ENCODE measurements at regions not wholly inside any gene's neighbourhood (a gene's known extent, or its start where the extent isn't known, plus 50 kb on each side); places are given as distances from the start of the nearest gene placed in this dataset.

GRCh38 chr5:2902186-2902585, 150.7 kb upstream of the IRX2 start:
- no peak for DNase-seq

- no peak for DNase-seq
These were observed 150.0 kb upstream of the IRX2 start for GRCh38 chr5:2901511-2901910.

DNA sequence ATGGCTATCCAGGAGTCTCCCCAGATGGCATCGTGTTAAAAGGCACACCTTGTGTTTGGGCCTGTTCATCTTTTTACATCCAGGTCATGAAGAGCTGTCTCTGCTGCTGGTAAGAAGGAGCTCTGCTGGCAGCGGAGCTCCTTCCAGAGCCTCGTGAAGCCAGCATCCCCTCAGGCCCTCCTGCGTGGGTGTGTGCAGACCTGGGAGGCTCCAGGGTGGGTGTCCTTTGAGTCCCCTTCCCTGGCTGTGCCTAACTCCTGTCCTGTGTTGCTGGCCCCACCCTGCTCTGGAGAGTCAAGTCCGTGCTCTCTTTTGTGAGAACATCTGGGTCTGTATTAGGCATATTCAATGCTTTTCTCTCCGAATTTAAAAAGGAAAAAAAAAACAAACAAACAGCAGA, 149.6 kb upstream of the IRX2 start:
- no peak for DNase-seq

- DNase-seq = no peak
These were observed 148.9 kb upstream of the IRX2 start for GRCh38 chr5:2900360-2900759.

DNA sequence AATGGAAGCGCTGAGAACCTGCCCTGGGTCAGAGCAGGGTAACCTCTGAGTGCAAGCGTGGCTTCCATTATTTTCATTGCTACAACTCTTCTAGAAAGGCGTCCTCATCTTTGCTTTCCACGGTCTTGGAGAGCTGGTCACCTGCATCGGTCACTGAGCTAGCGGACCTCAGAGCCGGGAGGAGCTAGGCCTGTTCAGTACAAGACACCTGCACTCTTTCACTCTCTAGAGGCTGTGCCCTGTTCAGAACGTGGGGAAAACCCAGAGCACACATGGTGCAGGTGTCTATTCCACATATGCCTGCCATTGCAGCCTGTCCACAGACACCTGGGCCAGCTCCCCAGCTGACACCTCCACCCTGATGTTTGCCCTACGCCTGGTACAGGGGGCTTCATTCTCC, 147.8 kb upstream of the IRX2 start:
- no peak for DNase-seq

- no peak for DNase-seq
These were observed 147.2 kb upstream of the IRX2 start for GRCh38 chr5:2898661-2899060.

GRCh38 chr5:2897276-2897961, 145.9 kb upstream of the IRX2 start:
- no peak for DNase-seq

DNA sequence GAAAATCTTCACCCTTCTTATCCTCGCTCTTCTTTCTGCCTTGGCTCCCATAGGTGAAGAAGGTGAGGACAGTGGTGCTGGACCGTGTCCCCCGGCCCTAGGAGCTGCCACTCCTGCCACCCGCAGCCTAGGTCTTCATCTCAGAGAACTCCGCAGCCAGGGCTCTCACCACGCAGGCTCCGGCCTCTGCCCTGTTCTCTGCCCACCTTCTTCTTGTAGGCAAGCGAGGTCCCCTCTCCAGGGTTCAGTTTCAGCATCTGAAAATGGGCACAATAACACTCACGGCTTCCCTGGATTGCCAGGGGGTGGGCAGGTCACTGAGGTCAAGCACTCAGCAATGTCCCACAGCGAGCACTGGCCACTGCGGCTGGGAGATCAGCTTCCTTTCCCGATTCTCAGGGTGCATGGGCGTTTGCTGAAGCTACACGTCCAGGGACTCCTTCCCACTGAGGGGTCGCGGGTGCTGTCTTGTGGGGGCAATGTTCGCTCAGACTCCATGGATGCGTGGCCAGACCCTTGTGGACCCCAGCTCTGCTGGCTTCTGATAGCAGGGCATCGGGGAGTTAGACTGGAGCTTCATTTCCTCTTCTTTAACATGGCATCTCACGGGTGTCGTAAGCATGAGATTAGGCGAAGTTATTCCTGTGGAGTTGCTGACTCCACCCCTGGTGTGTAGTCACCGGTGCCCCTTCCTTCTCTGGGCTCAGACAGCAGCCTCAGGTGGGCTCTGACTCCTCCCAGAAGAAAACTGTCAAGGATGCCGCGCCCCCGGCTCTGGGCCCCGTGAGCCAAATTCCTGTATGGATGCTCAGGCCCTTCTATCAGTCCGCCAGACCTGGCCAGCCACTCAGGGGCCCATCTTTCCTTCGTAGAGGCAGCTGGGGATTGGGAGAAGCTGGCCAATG, 145.1 kb upstream of the IRX2 start:
- DNase-seq = no peak

DNA sequence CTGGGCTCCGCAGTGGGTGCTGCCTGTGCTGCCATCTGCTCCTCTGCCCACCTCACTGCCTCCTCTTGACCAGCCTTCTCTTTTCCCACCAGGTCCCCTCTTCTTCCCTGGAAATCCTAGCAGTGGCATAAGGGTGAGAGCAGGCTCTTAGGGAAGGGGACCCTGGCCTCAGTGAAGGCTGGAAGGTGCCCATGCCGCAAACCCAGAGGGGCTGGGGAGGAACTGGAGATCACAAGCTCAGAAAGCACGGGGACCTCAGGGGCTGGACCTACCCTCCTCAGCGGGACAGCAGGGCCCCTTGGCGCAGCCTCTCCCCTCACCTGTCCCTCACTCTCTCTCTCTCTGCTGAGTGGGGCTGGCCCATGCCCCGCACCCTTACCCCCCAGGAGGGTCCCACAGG, 144.4 kb upstream of the IRX2 start:
- no peak for DNase-seq

GRCh38 chr5:2895196-2895595, 143.7 kb upstream of the IRX2 start:
- no peak for DNase-seq

DNA sequence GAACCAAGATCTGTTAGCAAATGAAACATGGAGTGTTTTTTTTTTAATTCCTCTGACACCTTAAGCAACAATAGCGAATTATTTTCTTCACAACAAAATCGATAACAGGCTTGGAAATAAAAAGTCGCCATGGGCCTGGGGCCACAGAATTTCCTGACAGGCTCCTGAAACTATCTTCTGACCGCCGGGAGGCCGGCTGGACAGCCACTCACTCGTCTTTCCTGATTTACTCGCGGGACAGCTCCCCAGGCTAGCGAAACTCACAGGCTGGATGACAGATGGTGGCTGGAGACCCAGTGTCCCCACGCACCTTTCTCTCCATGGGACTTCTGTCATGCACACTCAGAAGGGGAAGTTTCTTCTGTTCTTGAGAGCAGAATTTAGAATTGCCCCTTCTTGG, 143.3 kb upstream of the IRX2 start:
- DNase-seq = no peak

DNA sequence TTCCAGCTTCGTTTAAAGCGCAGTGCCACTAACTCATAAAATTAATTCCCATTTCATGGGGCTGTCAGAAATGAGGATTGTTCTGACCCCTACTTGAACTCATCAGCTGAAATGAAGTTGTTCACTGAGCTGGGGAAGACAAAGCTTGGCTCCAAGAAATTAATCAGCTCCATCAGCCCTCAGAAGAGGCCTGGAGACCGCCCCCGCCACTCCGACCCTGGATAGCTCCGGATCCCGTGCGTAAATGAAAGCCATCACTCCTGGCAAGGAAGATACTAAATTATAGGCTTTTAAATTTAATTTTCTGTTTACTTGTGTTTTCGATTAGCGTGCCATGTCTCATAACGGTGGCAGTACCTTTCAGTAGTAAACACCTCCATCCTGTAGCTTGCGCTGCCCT, 142.8 kb upstream of the IRX2 start:
- DNase-seq = no peak

GRCh38 chr5:2892466-2893000, 141.1 kb upstream of the IRX2 start:
- DNase-seq = no peak

GRCh38 chr5:2891781-2892180, 140.3 kb upstream of the IRX2 start:
- no peak for DNase-seq

GRCh38 chr5:2890011-2890410, 138.5 kb upstream of the IRX2 start:
- DNase-seq = no peak

DNA sequence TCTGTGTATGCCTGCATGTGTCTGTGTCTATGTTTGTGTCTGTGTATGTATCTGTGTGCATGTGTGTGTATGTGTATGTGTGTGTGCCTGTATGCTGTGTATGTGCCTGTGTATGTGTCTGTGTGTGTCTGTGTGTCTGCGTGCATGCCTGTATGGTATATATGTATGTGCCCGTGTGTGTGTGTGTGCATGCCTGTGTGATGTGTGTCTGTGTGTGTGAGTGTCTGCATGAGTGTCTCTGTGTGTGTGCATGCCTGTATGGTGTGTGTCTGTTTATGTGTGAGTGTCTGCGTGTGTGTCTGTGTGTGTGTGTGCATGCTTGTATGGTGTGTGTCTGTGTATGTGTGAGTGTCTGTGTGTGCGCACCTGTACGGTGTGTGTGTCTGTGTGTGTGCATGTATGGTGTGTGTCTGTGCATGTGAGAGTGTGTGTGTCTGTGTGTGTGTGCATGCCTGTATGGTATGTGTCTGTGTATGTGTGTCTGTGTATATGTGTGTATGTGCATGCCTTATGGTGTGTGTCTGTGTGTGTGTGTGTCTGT, 137.1 kb upstream of the IRX2 start:
- no peak for DNase-seq

- no peak for DNase-seq
These were observed 136.2 kb upstream of the IRX2 start for GRCh38 chr5:2887481-2888348.

- no peak for DNase-seq
These were observed 135.1 kb upstream of the IRX2 start for GRCh38 chr5:2886531-2886930.

DNA sequence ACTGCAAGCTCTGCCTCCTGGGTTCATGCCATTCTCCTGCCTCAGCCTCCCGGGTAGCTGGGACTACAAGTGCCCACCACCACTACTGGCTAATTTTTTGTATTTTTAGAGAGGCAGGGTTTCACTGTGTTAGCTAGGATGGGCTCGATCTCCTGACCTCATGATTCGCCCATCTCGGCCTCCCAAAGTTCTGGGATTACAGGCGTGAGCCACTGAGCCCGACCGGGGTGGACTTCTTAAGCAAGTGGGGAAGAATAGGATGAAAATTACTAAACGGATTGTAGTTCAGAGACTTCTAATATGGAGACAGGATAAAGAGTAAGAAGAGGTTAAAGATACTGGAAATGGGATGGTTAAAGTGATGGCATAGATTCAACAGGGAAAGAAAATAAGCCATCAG, 132.3 kb upstream of the IRX2 start:
- no peak for DNase-seq

GRCh38 chr5:2879701-2880100, 128.2 kb upstream of the IRX2 start:
- no peak for DNase-seq

GRCh38 chr5:2877522-2877921, 126.0 kb upstream of the IRX2 start:
- no peak for DNase-seq

- no peak for DNase-seq
These were observed 124.7 kb upstream of the IRX2 start for GRCh38 chr5:2876183-2876582.

- no peak for DNase-seq
These were observed 122.6 kb upstream of the IRX2 start for GRCh38 chr5:2874099-2874498.

All from femur (tissue), 1 donor.